NCI-H2081 treated with DMSO at 0.1 percent for 48 hours (cell line): ENCODE measurements at regions not wholly inside any gene's neighbourhood (a gene's known extent, or its start where the extent isn't known, plus 50 kb on each side); places are given as distances from the start of the nearest gene placed in this dataset.

Experiments used
- DNase-seq: peaks from one replicate; lab custom pipeline; 2025; lab: John Stamatoyannopoulos, UW

DNA sequence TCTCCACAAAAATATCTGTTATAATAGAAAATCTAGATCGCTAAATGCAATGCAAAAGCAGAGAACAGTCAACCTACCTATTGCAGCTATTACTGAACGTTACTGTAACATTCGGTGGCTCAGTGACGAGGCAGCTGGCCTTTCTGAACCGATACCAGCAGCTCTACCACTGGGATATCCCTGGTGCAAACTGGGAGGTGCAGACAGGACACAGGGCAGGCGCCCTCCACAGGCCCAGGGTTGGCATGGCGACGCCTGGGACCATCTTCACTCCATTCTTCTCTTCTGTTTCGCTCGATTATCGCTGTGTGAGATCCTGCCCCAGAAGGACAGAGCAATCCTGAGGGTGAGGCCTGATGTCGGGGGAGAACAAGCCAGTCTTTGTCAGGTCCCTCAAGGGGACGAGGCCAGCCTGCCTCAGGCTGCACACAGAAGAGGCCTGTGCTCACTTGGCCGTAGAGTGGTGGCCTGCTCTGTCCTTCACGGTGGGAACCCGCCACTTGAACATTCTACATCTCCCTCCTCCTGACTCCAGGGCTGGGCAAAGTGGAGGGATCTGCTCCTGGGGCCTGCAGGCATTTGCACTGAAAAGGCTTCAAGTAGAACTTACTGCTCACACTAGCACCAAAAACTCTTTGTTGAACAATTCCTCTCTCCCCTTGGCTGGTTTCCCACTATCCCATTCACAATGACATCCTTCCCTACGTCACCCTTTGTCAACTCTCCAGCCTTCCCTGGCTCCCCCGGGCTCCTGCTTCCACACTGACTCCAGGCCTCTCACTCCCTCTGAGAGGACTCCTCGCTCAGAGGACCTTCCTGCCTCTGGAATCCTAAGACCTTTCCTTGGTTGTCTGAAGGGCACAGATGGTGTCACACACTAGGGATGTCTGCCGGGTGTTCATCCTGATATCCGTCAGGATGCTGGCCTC is 49.7 kb downstream of the CYRIA start:
- no peak for DNase-seq

GRCh38 chr2:16615246-16615645 is 50.4 kb downstream of the CYRIA start:
- DNase-seq, result no peak

- DNase-seq, result no peak
Measured at GRCh38 chr2:16614314-16614860, 51.2 kb downstream of the CYRIA start.

DNA sequence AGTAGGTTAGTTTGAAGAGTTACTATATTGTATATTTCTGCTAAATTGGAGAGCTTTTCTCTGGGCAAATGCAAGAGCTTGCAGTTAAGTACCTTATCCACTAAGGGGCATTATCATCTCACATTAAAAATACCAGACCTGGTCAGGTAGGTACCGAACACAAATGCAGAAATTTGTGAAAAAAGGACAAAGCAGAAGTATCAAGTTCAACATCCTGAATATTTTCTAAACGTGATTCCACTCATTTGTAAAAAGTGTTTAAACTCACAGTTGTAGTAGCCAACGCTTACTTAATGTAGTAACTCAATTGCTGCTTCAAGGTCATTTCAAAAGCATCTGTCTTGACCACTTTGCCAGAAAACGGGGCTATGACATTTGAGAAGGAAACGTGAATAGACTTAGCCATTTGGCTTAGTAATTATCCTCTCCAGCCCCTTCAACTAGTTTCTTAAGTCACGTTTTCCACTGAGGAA is 52.1 kb downstream of the CYRIA start:
- DNase-seq, result no peak

DNA sequence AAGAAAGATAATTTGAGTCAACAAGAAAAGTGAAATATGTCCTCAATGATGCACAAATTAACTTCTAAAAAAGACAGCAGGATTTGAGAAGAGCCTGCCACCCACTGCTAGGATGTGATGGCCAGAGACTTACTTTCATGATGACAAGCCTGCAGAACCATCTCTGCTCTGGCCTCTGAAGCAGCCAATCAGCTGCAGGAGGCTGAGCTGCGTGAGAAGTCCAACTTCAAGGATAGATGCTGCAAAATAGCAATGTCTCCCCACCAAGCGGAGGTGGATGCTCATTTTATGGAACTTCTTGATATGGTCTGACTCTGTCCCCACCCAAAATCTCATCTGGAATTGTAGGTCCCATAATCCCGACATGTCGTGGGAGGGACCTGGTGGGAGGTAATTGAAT is 53.1 kb downstream of the CYRIA start:
- no peak for DNase-seq

GRCh38 chr2:16609786-16610185 is 55.8 kb downstream of the CYRIA start:
- DNase-seq, result no peak

- DNase-seq, result peak; percentile 71
Measured at GRCh38 chr2:16608661-16609643, 56.7 kb downstream of the CYRIA start.

- DNase-seq, result no peak
Measured at GRCh38 chr2:16607301-16607700, 58.3 kb downstream of the CYRIA start.

GRCh38 chr2:16604236-16604635 is 61.4 kb downstream of the CYRIA start:
- DNase-seq, result no peak

DNA sequence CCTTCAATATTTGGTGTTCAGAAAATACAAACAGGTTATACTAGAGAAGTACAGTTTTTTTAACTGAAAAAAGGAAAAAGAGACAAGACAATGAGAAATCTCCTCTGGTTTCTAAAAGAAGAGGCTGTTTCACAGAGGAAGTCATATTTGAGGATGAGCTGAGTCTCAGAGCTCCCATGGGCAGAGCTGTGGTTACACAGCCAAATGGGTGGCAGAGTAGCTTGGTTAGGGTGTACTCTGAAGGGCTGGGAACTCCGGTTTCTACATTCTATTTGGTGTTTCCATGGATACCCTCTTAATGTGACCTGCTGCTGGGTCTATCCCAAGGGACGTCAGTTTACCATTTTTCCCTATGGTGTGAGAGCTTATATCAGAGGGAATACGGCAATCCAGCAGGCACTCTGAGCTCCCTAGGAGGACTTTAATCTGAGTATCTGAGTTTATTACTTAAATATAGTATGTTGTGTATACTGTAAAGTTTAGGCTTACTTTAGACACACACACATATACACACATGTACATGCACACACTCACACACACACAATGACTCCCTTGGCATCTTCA is 74.2 kb downstream of the CYRIA start:
- no peak for DNase-seq

- DNase-seq, result no peak
Measured at GRCh38 chr2:16589465-16589864, 76.2 kb downstream of the CYRIA start.

DNA sequence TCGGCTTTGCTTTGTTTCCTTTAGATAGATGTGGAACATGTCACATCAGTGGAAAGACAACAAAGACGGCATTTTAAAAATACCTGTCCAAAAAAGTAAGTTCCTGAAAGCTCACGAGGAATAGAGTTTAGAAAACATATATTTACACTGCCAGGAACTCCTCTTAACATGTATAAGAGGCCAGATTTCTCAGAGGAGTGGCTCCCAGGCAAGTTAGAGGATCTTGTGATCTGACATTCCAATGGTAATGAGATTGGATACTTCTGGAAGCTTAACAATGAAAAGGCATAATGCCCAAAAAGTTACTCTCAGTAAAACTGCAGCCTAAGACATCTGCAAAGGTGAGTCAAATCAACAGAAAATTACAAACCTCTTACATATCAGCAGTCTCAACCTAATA is 77.1 kb downstream of the CYRIA start:
- no peak for DNase-seq

GRCh38 chr2:16587601-16588000 is 78.0 kb downstream of the CYRIA start:
- no peak for DNase-seq

DNA sequence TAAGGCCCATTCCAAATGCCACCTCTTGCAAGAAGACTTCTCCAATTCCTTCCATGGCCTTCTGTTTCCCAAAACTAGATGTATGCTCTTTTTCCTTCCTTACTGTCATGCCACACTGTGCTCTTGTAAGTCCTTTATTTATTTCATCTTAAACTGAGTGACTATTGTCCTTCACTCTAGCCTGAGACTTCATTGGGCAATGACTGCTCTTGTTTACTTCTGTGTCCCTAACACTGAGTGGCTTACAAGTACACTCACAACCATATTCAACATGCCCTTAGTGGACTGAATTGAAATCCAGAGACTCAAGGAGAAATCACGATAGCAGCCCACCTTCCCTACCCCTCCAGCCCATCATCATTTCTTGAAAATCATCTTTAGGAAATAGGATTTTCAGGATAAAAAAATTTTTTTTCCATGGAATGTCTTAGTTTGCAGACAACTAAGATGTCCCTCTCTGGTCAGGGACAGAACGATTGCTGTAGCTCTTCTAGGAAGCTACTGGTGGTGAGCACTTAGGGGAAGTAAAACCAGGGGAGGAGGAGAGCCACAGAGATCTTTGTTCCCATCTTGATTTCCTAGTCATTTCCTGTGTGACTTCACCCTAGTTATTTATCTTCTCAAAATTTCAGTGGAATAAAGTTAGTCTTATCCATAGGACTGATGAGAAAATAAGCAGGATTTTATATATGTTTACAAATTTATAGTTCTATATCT is 80.7 kb downstream of the CYRIA start:
- DNase-seq, result no peak

DNA sequence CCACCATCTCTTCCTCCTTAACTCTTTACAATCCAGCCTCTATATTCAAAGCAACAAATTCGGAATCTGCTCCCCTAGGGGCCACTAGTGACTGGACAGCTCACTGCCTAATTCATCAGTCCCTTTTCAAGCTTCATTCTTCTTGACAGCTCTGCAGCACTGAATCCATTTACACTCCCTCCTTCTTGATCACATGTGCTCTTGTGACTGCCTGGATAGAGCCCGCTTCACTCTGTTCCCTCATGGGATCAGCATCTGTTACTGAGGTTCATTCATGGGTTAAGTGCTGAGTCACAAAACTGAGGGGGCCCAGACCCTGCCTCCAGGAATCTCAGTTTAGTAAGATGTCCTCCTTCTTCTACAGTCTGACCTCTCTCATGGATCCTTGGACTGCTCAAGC is 81.5 kb downstream of the CYRIA start:
- DNase-seq, result no peak

DNA sequence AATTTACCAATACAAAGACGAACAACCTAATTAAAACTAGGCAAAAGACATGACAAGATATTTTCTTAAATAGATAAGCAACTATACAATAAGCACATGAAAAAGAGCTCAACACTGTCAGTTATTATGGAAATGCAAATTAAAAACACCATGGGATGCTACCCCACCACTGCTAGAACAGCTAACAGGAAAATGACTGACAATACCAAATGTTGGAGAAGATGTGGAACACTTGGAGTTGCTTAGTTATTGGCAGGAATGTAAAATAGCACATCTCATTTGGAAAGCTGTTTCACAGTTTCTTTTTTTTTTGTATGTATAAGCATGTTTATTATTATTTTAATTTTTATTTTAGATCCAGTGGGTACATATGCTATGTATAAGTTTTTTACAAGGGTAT is 84.4 kb downstream of the CYRIA start:
- no peak for DNase-seq

GRCh38 chr2:16578081-16578480 is 87.6 kb downstream of the CYRIA start:
- DNase-seq, result no peak

- DNase-seq, result no peak
Measured at GRCh38 chr2:16570516-16570915, 95.1 kb downstream of the CYRIA start.

- no peak for DNase-seq
Measured at GRCh38 chr2:16568998-16569784, 96.4 kb downstream of the CYRIA start.

GRCh38 chr2:16566701-16567100 is 98.9 kb downstream of the CYRIA start:
- DNase-seq, result no peak

DNA sequence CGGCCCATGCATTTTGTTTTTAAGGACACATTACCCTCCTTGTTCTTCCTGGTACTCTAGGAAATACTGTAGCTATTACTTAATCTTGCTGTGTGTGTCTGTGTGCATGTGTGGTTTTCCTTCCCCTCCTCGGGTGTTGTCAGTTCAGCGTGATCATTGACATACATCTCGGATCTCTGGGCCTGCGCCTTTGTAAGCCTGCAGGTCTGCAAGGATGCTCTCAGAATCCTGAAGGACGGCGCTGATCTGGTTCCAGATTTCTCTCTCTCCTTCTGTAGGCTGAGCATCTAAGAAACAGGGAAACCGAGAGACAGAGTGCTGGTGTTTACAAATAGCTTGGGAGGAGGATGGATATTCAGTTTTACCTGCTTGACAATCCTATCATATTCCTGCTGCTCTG is 100.2 kb downstream of the CYRIA start:
- no peak for DNase-seq
